ENCODE measurements at regions not wholly inside any gene's neighbourhood (a gene's known extent, or its start where the extent isn't known, plus 50 kb on each side); places are given as distances from the start of the nearest gene placed in this dataset.

- TF ChIP-seq CTCF (IDR thresholded peaks at IDR 0.05) (no peak), POLR2A (IDR thresholded peaks at IDR 0.05) (no peak)
These were observed 218.2 kb downstream of the GADD45G start for GRCh38 chr9:89822996-89823395.

Data from breast epithelium (tissue), 3 donors.